Tibial nerve (tissue), 3 donors: ENCODE measurements at regions not wholly inside any gene's neighbourhood (a gene's known extent, or its start where the extent isn't known, plus 50 kb on each side); places are given as distances from the start of the nearest gene placed in this dataset.

Experiments used
- CTCF ChIP-seq, 5 experiments: fragments of 200-600 bp in 3 of 5; fragments of 450-650 bp in 2 of 5; sonication (generic) in 3 of 5; IDR thresholded peaks; one replicate each; pipeline ENCODE4 v1.5.1; 2016 to 2019; ENCODE audit warnings: antibody characterized with exemption in 5 of 5, mild to moderate bottlenecking in 3 of 5, moderate library complexity in 2 of 5
- POLR2A ChIP-seq, 2 donors: fragments of 450-650 bp; IDR thresholded peaks; one replicate each; pipeline ENCODE4 v1.6.1; 2017; ENCODE audit warnings: antibody characterized with exemption in 2 of 2, mild to moderate bottlenecking in 2 of 2, moderate library complexity in 2 of 2

GRCh38 chr13:22256111-22256639, 585.3 kb downstream of the FGF9 start:
- TF ChIP-seq CTCF (IDR thresholded peaks at IDR 0.05): no peak
- TF ChIP-seq POLR2A (IDR thresholded peaks at IDR 0.05): no peak
